Stimulated activated CD8-positive, alpha-beta memory T cell treated with anti-CD3 and anti-CD28 coated beads, Interleukin-7, amount 100 ng/mL, for 24 hours (primary cell): ENCODE measurements at regions not wholly inside any gene's neighbourhood (a gene's known extent, or its start where the extent isn't known, plus 50 kb on each side); places are given as distances from the start of the nearest gene placed in this dataset.

ENCODE experiments used
- DNase-seq: peaks from one replicate; pipeline ENCODE4 v3.0.0-alpha.2; 2020; ENCODE audit warnings: low read depth

DNA sequence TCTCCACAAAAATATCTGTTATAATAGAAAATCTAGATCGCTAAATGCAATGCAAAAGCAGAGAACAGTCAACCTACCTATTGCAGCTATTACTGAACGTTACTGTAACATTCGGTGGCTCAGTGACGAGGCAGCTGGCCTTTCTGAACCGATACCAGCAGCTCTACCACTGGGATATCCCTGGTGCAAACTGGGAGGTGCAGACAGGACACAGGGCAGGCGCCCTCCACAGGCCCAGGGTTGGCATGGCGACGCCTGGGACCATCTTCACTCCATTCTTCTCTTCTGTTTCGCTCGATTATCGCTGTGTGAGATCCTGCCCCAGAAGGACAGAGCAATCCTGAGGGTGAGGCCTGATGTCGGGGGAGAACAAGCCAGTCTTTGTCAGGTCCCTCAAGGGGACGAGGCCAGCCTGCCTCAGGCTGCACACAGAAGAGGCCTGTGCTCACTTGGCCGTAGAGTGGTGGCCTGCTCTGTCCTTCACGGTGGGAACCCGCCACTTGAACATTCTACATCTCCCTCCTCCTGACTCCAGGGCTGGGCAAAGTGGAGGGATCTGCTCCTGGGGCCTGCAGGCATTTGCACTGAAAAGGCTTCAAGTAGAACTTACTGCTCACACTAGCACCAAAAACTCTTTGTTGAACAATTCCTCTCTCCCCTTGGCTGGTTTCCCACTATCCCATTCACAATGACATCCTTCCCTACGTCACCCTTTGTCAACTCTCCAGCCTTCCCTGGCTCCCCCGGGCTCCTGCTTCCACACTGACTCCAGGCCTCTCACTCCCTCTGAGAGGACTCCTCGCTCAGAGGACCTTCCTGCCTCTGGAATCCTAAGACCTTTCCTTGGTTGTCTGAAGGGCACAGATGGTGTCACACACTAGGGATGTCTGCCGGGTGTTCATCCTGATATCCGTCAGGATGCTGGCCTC lies 49.7 kb downstream of the CYRIA start:
- no peak for DNase-seq

DNA sequence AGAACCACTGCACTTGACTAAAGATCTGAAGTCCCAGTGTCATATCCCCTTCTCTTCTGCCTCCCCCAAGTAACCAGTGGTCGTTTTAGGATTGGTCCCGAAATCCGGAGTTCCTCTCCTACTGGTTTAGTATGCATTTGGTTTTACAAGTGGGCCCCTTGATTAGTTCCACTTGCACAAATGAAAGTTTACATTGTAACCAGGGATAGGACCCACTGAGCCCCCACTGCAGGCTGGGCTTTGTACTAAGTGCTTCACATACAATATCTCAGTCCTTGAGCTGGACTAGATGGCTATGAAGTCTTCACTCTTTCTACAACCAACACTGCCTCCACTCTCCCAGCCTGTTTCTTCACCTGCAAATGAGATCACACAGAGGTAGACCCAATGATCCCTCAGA lies 50.4 kb downstream of the CYRIA start:
- DNase-seq, result no peak

DNA sequence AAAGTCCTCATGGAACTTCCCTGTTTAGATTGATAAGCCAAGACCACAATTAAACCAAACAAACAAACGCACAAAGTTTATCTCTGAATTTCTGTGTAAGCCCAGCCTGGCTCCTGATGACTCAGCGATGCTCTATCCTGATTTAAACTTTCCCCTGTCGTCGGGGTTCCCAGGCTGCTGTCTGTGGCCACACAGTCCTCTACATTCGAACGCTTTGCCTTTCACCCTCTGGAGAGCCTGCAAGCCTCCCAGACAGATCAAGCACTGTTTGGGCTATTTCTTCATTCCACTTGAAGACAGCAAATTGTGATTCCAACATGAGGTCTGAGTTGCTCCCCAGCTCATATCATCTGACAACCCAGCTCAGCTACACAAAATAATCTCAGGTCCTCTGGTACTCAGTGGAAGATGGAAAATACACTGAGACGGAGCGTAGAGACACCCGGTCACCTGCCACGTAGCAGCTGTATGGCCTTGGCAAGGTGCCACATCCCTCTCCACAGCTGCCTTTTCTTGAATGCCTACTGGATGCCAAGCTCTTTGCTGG lies 51.2 kb downstream of the CYRIA start:
- no peak for DNase-seq

DNA sequence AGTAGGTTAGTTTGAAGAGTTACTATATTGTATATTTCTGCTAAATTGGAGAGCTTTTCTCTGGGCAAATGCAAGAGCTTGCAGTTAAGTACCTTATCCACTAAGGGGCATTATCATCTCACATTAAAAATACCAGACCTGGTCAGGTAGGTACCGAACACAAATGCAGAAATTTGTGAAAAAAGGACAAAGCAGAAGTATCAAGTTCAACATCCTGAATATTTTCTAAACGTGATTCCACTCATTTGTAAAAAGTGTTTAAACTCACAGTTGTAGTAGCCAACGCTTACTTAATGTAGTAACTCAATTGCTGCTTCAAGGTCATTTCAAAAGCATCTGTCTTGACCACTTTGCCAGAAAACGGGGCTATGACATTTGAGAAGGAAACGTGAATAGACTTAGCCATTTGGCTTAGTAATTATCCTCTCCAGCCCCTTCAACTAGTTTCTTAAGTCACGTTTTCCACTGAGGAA lies 52.1 kb downstream of the CYRIA start:
- no peak for DNase-seq

DNA sequence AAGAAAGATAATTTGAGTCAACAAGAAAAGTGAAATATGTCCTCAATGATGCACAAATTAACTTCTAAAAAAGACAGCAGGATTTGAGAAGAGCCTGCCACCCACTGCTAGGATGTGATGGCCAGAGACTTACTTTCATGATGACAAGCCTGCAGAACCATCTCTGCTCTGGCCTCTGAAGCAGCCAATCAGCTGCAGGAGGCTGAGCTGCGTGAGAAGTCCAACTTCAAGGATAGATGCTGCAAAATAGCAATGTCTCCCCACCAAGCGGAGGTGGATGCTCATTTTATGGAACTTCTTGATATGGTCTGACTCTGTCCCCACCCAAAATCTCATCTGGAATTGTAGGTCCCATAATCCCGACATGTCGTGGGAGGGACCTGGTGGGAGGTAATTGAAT lies 53.1 kb downstream of the CYRIA start:
- no peak for DNase-seq

DNA sequence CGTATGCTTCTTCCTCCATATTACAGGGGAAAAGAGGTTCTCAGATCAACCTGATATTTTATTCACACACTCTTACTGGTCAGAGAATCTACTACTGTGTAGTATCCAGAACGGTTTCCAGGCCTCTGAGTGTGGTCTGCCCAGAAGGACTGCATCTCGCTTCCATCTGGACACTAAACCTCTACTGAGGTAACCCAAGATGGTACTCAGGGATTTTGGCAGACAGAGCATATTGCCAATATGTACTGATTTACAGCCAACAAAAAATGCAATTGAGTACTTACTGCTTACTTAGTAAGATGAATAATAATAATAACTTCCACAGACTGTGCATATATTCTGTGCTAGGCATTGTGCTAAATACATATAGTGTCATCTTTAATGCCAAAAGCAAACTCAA lies 55.8 kb downstream of the CYRIA start:
- DNase-seq, result no peak

DNA sequence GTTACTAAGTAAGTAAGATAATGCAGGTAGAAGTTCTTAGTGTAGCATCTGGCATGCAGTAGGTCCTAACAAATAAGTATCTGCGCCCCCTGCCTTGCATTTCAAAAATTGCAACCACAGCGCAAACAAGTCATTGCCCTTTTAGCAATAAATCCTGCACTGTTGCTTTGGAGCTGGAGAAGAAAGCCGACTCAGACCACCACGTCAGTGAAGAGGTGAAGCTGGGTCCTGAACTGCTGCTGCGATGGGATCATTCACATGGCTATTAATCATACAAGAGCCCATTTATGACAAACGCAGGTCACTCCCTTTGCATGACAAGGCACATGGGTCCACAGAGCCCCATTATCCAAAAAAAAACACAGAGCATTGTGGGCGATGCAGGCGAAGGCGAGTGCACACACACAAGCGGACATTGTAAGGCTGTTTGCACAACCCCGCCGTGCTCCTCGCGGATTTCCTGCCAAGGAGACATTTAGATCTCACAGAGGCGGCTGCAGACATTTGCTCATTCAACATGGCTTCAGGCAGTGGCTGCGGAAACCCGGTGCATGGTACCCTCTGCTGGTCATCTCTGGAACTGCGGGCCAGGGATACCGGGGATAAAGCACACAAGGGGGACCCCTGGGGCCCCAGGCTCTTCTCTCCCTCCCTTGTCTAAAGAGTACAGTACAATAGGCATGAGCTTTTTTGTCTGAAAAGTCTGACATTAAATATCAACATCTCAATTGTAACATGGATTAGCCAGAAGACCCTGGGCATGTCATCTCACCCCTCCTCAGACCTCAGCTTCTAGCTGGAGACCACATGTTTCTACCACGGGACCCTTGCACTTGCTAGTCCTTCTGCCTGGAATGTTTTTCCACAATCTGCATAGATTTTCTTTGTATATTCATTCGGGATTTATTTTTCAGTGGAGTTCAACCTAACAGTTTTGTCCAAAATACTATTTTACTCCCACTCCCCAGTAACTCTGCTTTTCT lies 56.7 kb downstream of the CYRIA start:
- peak; percentile 81 for DNase-seq

DNA sequence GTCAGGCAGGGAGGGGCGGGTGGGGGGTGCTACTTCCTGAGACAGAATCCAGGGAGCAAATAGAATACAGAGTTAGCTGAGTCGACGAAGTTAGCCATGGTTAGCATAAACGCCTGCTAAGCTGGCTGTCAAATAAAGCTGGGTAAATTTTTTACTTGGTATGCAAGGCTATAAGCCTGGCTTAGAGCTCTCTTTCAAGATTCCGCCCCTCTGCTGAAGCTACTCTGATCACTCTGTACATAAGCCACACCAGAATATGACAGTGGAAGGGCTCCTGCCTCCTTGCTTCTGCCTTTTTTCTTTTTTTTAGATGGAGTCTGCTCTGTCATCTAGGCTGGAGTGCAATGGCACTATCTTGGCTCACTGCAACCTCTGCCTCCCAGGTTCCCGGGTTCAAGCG lies 58.3 kb downstream of the CYRIA start:
- DNase-seq, result no peak

DNA sequence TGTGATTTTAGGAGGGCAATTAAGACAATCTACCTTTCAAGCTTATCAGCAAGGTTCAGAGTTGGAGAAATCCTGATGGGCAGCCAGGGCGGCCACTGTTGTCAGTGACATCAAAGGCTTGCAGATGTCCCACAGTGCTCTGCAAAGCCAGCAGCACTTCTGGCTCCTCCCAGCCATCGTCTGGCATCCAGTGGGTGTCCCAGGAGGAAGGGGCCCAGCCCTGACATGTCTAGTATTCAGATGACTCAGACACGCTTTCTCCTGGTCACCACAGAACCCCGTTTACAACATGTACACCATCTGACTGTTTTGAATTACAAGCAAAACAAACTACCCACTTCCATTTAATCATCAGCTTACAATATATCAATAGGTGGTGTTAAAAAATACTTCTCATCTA lies 61.4 kb downstream of the CYRIA start:
- DNase-seq, result no peak

DNA sequence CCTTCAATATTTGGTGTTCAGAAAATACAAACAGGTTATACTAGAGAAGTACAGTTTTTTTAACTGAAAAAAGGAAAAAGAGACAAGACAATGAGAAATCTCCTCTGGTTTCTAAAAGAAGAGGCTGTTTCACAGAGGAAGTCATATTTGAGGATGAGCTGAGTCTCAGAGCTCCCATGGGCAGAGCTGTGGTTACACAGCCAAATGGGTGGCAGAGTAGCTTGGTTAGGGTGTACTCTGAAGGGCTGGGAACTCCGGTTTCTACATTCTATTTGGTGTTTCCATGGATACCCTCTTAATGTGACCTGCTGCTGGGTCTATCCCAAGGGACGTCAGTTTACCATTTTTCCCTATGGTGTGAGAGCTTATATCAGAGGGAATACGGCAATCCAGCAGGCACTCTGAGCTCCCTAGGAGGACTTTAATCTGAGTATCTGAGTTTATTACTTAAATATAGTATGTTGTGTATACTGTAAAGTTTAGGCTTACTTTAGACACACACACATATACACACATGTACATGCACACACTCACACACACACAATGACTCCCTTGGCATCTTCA lies 74.2 kb downstream of the CYRIA start:
- DNase-seq, result no peak

DNA sequence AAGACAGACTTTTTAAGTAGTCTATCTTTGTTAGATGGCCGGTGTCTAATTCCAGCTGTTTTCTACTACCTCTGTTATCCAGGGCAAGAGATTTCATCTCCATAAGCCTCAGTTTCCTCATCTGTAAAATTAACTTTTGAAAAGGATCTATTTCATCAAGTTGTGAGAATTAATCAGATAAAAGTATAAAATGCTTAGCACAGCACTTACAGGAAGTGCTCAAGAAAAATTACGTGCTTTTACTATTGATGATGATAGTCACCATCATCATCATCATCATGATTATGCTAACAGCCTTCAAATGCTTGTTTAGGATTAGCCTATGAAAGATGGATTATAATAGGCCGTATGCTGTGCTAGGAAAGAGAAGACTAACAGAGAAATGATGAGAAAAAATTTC lies 76.2 kb downstream of the CYRIA start:
- DNase-seq, result no peak

DNA sequence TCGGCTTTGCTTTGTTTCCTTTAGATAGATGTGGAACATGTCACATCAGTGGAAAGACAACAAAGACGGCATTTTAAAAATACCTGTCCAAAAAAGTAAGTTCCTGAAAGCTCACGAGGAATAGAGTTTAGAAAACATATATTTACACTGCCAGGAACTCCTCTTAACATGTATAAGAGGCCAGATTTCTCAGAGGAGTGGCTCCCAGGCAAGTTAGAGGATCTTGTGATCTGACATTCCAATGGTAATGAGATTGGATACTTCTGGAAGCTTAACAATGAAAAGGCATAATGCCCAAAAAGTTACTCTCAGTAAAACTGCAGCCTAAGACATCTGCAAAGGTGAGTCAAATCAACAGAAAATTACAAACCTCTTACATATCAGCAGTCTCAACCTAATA lies 77.1 kb downstream of the CYRIA start:
- no peak for DNase-seq

DNA sequence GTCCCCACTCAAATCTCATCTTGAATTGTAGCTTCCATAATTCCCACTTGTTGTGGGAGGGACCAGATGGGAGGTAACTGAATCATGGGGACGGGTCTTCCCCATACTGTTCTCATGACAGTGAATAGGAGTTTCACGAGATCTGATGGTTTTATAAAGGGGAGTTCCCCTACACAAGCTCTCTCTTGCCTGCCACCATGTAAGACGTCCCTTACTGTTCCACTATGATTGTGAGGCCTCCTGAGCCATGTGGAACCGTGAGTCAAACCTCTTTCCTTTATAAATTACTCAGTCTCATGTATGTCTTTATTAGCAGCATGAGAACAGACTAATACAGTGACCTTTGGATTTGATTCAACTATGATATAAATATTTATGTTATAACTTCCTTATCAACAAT lies 78.0 kb downstream of the CYRIA start:
- DNase-seq, result no peak

DNA sequence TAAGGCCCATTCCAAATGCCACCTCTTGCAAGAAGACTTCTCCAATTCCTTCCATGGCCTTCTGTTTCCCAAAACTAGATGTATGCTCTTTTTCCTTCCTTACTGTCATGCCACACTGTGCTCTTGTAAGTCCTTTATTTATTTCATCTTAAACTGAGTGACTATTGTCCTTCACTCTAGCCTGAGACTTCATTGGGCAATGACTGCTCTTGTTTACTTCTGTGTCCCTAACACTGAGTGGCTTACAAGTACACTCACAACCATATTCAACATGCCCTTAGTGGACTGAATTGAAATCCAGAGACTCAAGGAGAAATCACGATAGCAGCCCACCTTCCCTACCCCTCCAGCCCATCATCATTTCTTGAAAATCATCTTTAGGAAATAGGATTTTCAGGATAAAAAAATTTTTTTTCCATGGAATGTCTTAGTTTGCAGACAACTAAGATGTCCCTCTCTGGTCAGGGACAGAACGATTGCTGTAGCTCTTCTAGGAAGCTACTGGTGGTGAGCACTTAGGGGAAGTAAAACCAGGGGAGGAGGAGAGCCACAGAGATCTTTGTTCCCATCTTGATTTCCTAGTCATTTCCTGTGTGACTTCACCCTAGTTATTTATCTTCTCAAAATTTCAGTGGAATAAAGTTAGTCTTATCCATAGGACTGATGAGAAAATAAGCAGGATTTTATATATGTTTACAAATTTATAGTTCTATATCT lies 80.7 kb downstream of the CYRIA start:
- no peak for DNase-seq

DNA sequence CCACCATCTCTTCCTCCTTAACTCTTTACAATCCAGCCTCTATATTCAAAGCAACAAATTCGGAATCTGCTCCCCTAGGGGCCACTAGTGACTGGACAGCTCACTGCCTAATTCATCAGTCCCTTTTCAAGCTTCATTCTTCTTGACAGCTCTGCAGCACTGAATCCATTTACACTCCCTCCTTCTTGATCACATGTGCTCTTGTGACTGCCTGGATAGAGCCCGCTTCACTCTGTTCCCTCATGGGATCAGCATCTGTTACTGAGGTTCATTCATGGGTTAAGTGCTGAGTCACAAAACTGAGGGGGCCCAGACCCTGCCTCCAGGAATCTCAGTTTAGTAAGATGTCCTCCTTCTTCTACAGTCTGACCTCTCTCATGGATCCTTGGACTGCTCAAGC lies 81.5 kb downstream of the CYRIA start:
- DNase-seq, result no peak

DNA sequence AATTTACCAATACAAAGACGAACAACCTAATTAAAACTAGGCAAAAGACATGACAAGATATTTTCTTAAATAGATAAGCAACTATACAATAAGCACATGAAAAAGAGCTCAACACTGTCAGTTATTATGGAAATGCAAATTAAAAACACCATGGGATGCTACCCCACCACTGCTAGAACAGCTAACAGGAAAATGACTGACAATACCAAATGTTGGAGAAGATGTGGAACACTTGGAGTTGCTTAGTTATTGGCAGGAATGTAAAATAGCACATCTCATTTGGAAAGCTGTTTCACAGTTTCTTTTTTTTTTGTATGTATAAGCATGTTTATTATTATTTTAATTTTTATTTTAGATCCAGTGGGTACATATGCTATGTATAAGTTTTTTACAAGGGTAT lies 84.4 kb downstream of the CYRIA start:
- no peak for DNase-seq

DNA sequence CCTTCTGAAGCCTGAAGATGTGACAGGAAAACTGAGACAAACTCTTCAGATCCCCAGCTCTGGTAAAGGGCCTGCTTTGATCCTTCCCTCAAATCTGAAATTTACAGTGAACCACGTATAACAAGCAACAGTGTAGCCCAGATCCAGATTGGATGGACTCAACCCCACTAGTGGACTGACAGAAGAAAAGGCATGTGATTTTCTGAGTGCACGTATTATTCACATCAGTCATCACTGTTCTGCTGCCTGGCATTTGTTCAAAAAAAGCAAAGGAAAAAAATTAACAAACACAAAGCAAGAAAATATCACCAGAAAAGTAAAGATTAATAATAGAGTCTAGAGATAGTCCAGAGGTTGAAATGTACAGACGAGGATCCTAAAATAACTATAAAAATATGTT lies 87.6 kb downstream of the CYRIA start:
- DNase-seq, result no peak

DNA sequence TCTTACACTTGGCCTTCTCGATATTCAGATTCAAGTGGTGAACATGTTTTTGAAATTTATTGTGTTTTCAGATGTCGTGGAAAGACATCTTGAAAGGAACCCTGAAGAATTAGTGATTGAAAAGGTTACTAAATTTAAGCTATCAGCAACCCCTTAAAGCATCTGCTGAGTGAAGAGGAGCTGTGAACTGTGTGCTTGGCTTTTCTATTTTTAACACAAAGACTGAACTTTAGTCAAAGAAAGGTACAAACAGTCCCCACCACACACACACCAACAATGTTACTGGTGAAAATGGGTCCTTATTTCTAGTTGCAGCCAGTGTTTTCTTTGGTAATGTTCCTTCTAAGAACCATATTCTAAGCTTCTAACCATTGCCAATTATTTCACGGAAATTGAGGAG lies 95.1 kb downstream of the CYRIA start:
- DNase-seq, result no peak

DNA sequence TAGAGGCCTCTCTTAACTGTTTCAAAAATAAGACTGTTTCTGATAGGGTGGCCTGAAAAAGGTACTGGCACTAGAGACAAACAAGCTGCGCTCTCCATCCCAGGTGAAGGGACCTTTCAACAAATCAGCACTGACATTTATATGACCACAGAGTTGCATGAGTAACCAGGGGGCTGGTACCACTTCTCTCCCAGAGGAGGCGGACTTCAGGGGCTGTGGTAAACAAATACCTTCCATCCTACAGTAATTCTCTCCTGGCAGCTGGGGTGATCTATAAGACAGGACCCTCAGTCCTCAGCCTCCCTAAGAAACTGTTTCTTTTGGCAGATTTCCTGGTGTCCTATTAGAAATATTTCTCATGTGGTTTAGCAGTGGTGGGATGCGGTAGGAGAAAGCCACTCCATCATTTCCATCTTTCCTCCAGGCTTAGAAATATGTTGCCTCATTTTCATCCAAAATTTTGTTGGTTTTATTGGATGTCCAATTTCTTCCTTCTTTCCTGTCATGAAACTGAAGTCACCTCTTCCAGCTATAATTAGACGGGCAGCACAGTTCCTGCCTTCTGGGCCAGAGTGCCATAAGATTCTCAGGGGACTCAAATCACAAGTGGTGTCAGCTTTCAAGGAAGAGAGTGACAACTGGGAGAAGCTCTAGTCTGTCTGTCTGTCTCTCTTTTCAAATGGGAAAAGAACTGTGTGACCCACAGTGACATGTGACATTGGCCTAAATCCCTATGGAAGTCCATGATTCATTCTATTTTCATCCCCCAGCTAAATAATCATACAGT lies 96.4 kb downstream of the CYRIA start:
- no peak for DNase-seq

DNA sequence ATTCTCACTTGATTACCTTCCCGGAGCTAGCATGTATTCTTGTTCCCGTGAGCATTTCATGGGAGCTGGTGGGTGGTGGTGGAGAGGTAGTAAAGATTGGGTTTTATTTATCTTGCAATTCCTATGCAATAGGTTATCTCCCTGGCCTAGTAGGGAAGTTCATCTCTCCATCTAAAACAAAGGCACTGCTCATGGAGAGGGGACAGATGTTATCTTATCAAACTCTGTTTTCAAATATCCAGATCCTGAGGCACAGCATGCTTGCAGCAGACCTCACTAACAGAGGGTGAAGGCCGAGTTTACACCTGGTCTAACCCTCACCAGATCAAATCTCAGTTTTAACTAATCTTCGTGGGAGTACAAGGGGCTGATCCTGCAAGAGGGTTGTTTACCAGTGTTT lies 98.9 kb downstream of the CYRIA start:
- no peak for DNase-seq

DNA sequence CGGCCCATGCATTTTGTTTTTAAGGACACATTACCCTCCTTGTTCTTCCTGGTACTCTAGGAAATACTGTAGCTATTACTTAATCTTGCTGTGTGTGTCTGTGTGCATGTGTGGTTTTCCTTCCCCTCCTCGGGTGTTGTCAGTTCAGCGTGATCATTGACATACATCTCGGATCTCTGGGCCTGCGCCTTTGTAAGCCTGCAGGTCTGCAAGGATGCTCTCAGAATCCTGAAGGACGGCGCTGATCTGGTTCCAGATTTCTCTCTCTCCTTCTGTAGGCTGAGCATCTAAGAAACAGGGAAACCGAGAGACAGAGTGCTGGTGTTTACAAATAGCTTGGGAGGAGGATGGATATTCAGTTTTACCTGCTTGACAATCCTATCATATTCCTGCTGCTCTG lies 100.2 kb downstream of the CYRIA start:
- no peak for DNase-seq
